SH-SY5Y (cell line): ENCODE measurements at regions not wholly inside any gene's neighbourhood (a gene's known extent, or its start where the extent isn't known, plus 50 kb on each side); places are given as distances from the start of the nearest gene placed in this dataset.

Experiments
- GATA2 ChIP-seq: IDR thresholded peaks from 2 replicates; pipeline ENCODE4 v1.6.1; 2011; ENCODE audit warnings: mild to moderate bottlenecking, low read depth, low read length
- GATA3 ChIP-seq: IDR thresholded peaks from 2 replicates; pipeline ENCODE4 v1.6.1; 2011; ENCODE audit warnings: low read depth, mild to moderate bottlenecking, low read length, moderate library complexity

DNA sequence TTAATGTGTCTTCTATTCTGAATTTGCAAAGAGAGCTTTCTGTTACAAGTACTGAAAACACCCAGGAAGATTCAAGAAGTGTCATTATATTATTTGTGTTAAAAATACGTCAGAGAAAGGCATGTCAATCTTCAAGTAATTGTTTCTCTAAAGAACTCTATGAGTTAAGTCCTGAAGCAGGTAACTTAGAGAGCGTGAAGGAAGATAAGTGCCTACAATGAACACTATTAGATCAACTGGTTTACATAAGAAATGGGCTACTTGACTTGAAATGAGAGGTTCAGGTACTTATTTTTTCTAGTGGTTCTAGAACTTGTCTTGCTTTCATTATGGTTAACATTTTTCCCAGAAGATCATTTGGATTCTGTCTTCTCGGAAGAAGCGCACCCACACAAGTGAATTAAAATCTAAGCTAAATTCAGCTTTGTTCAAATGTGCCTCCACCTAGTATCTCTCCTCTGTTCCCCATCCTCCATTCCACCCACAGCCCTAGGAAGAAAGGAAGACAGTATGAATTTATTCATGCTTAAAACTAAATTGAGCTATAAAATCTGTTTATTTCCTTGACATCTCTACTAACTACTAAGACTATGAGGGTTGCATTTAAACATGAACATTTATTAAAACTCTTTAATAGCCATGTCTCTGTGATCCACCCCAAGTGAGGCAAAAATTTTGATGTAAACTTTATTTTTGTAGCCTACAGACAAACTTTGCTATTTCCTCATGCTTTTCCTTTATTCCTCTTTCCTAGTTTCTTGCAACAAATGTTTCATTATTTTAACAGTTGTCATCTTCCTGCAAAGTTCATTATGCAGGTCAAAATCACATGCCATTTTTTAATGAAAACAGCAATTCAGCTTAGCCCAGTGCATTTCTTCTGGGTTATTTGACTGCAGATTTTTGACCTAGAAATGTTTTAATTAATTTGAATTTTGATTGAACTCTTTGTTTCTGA lies 206.8 kb downstream of the KCNJ2 start:
- TF ChIP-seq GATA2 (no peak), GATA3 (no peak)
